ENCODE measurements at regions not wholly inside any gene's neighbourhood (a gene's known extent, or its start where the extent isn't known, plus 50 kb on each side); places are given as distances from the start of the nearest gene placed in this dataset.

GRCh38 chr20:52864916-52865605 lies 107.1 kb upstream of the TSHZ2 start:
- DNase-seq (ENCODE audit: low read depth in 3 of 3) = no peak

DNA sequence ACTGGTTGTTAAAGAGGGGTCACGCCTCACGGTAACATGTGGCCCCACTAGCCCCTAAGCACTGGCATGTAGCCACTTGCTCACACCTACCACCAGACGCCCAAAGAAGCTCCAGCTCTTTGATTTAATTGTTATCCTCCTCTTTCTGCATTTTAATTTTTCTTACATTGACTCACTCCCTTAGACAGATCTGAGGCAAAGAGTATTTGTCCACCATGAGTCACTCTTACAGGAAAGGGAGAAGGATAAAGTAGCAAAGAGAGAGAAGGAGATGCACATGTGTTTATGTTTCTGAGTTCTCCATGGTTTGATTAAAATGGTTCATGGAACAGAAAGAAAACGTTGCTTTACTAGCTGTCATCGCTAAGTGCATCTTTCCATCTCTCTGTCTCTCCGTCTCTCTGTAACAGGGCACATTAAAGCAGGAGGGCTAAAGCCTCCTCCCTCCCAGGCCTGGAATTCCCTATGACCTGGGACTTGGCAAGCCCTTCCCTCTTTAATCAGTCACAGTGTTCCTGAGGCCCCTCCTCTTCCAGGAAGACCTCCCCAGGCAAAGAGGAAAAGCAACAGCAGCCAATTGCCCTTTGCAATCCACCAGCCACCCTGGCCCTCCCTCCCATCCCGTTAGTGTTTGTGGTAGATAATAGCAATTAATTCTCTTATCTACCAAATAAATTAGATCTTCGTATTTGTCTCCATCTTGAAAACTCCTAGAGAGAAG lies 112.8 kb upstream of the TSHZ2 start:
- DNase-seq (ENCODE audit: low read depth in 3 of 3) = no peak

DNA sequence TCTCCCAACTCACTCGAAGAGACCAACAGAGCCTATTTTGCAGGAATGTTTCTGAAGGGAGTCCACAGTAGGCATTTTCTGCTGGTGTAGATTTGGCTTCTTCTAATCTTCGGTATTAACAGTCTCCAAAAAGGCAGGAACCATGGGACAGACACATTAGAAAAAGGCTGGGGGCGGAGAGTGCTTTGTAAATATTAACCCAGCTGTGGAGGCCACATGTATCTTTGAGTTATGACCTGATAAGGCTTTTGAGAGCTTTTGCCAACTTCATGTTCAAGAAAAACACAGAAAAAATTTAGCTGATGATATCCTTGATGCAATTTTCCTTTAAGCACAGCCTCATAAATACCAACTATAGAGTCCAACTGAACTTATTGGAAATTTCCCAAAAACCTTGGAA lies 119.4 kb upstream of the TSHZ2 start:
- no peak for DNase-seq (ENCODE audit: low read depth in 3 of 3)

DNA sequence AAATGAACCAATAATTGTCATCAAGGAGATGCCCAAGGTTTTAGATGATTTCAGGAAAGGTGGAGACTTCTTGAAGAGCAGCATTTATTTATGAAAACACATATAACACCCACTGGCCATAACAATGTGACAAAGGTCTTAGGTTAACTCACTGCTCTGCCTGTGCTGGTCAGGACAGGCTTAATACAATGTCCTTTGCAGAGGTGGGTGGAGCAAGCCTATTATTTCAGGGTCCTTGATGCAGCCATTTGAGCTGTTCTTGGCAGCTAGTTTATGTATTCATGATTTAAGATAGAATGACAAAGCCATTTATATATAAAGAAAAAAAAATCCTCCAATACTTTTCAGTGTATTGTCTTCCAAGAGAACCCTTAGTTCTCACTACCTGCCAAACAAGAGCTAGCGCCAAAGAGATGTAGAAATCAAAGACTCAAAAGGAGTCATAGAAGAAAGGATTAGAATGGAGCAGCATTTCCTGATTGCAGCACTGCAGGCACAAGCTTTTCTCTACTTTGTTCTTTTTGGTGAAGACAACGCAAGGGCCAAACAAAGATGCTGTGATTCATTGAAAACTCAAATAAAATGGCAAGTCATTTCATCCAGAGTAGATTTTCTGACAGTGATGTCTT lies 124.3 kb upstream of the TSHZ2 start:
- DNase-seq (ENCODE audit: low read depth in 3 of 3) = no peak

DNA sequence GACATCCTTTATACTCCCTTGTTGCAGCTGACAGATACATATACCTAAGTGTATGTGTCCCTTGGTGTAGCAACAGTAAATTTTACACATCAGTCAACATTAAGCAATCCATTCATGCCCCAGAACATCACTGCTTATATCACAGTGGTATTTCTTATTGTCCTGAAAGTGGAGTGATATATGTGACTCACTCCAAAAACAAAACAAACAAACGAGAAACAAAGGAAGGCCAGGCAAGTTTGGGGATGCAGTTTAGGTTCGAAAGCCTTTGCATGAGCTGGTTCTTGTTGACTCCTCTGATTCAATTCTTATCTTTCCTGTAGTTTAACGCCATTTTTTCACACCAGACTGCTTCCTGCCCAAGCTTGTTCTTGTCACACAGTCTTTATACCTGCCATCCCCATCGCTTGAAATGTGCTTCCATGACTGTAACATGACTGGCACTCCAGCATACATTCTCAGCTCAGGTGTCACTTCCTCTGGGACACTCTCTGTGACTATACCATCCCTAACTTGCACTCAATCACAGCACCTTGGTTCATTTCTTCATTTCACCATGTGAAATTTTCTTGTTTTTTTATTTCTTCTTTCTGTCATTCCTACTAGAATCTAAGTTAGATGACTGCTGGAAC lies 125.0 kb upstream of the TSHZ2 start:
- no peak for DNase-seq (ENCODE audit: low read depth in 3 of 3)

DNA sequence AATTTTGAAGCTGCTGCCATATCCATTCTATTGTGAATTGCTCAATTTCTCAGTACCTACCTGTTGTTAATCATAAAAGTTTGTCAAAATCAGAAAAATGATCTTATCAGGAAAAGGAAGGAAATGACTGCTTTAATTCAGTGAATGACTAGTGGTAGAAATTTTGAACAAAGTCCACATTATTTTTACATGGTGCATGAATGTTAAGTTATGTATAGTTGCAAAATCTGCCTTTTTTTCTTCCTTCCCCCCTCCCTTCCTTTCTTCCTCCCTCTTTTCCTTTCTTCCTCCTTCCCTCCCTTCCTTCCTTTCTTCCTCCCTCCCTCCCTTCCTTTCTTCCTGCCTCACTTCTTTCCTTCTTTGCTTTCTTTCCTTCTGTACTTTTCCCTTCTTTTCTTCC lies 127.1 kb upstream of the TSHZ2 start:
- no peak for DNase-seq (ENCODE audit: low read depth in 3 of 3)

GRCh38 chr20:52843425-52843824 lies 128.7 kb upstream of the TSHZ2 start:
- DNase-seq (ENCODE audit: low read depth in 3 of 3) = no peak

DNA sequence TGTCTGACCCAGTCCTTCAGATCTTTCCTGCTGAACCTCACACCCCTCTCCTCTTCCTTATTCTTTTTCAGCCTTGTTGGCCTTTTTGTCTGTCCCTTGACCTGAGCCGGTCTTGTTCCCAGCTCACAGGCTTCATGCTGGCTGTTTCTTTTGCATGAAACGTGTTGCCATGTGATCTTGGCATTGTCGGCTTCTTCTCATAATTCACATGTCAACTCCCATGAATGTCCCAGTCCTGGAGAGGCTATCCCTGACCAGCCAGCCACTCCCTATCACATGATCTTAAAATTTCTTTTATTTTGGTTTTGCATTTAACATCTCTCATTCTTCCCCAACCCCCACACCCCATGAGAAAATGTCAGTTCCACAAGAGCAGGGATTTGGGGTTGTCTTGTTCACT lies 131.2 kb upstream of the TSHZ2 start:
- no peak for DNase-seq (ENCODE audit: low read depth in 3 of 3)

DNA sequence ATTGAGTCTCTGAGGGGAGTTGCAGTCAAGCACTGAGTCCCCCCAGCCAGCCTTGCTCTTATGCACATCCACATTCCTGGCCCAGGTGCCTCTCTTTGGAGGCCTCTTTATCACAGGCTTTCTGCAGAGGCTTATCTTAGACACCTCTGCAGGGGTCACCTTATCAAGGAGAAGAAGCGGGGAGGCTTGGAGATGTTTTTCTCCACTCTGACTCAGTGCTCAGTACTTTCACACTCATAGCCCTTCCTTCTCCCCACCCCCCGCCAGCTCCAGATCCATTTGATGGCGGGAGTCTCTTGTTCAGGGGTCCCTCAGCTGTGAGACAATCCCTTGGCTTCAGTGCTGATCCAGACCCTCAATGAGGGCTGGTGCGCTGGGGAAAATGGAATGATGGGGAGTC lies 132.1 kb upstream of the TSHZ2 start:
- DNase-seq (ENCODE audit: low read depth in 3 of 3) = no peak

- DNase-seq (ENCODE audit: low read depth in 3 of 3) = no peak
Observed at GRCh38 chr20:52838510-52839241, 133.5 kb upstream of the TSHZ2 start.

GRCh38 chr20:52837378-52837777 lies 134.8 kb upstream of the TSHZ2 start:
- no peak for DNase-seq (ENCODE audit: low read depth in 3 of 3)

- no peak for DNase-seq (ENCODE audit: low read depth in 3 of 3)
Observed at GRCh38 chr20:52833901-52834300, 138.3 kb upstream of the TSHZ2 start.

- DNase-seq (ENCODE audit: low read depth in 3 of 3) = no peak
Observed at GRCh38 chr20:52832151-52832774, 139.9 kb upstream of the TSHZ2 start.

DNA sequence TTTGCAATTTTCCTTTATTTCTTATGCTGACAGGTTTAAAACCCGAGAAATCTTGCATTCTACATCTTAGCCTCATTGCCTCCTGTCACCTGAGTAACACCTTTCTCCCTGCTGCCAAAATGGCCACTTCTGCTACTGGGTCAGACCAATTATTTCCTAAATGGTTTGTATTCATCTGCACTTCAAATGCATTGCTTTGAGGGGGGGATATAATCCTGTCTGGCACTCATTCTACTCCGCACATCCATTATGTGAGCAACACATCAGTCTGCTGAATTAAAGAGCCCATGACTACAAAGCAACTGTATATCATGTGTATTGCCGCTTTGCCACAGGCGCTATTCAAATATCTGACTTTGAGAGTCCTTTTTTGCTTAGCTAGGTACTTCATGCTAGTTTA lies 141.6 kb upstream of the TSHZ2 start:
- no peak for DNase-seq (ENCODE audit: low read depth in 3 of 3)

DNA sequence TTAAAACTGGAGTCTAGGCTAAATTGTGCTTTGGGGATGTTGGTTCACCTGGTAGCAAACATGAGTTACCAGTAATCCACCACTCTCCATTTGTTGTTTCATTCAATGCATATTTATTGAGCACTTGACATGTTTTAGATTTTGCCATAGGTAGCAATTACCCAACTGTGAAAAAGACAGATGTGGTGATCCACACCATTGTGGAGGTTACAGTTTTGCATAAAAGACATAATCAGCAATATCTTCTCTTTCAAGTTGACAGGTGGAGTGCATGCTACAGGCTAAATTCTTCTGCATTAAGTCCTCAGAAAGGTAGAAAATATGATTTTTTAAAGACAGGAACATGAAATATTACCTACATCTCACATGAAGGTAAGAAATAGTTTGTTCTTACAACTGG lies 143.0 kb upstream of the TSHZ2 start:
- no peak for DNase-seq (ENCODE audit: low read depth in 3 of 3)

GRCh38 chr20:52828199-52828598 lies 144.0 kb upstream of the TSHZ2 start:
- DNase-seq (ENCODE audit: low read depth in 3 of 3) = no peak

GRCh38 chr20:52826722-52827121 lies 145.4 kb upstream of the TSHZ2 start:
- DNase-seq (ENCODE audit: low read depth in 3 of 3) = no peak

GRCh38 chr20:52826321-52826720 lies 145.8 kb upstream of the TSHZ2 start:
- no peak for DNase-seq (ENCODE audit: low read depth in 3 of 3)

DNA sequence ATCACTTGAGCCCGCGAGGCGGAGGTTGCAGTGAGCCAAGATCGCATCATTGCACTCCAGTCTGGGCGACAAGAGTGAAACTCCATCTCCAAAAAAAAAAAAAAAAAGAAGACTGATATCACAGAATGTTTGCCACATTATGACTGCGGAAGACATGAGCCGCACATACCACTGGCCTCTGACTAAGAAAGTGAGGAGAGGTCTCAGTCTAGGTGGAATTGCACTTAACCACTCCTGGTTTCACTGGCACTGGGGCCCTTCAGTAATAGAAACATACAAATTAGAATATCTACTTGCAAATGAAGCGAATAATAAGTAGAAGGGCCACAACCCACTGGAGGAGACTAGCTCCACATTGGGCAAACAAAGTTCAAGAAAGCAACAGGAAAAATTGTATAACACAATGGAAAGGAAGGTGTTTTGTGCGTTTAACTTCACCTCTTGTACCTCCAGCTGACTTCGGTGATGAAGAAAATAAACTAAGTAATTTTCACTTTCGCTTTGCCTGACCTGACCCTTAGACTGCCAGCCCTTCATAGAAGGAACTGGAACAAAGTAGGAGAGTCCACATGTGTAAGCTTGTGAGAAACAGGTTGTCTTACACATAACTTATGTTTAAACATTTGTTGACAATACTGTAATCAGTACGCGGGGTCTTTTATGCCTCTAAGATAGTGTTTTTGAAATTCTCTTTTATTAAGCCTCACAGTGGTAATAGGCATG lies 147.5 kb upstream of the TSHZ2 start:
- no peak for DNase-seq (ENCODE audit: low read depth in 3 of 3)

DNA sequence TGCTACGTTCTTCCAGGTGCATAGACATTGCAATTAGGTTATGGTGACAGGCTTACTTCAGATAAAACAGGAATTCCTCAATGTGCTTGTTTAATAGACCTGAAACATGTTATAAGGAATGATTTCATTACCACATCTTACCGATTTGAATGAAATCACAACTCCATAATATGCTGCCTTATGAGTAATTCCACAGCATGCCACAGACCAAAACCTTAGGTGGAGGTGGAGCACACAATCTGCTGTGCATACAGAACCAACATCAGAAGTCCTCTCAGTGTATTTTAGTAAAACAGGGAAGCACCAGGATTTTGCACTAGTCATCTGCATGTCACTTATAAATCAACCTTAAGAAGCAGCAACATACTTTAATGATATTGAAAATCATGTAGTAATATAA lies 148.9 kb upstream of the TSHZ2 start:
- no peak for DNase-seq (ENCODE audit: low read depth in 3 of 3)

All from stimulated activated CD4-positive, alpha-beta T cell treated with anti-CD3 and anti-CD28 coated beads, TNF-alpha, amount 100 ng/mL, for 4 hours (primary cell).